Right lobe of liver (tissue), 4 donors: ENCODE measurements at regions not wholly inside any gene's neighbourhood (a gene's known extent, or its start where the extent isn't known, plus 50 kb on each side); places are given as distances from the start of the nearest gene placed in this dataset.

Experiments used
- CTCF ChIP-seq, 4 donors: fragments of 200-600 bp in 3 of 4; fragments of 450-650 bp in 1 of 4; IDR thresholded peaks; one replicate each; pipeline versions ENCODE4 v1.5.1 to v1.8.0; 2016 to 2022; ENCODE audit warnings: antibody characterized with exemption in 4 of 4, mild to moderate bottlenecking in 2 of 4
- POLR2A ChIP-seq: fragments of 450-650 bp; IDR thresholded peaks from one replicate; pipeline ENCODE4 v1.6.1; 2017; ENCODE audit warnings: antibody characterized with exemption, mild to moderate bottlenecking
- donor health status: DM: no; HTN: no; CAD: no.
- donor health status: DM: no; HTN: no; CAD: no.
- donor health status: DM: no; HTN: yes; CAD: no.

GRCh38 chrX:131477498-131477897 is 66.4 kb upstream of the OR13H1 start:
- TF ChIP-seq CTCF (IDR thresholded peaks at IDR 0.05) (no peak), POLR2A (no peak)
